Kidney tubule cell (primary cell): ENCODE measurements at regions not wholly inside any gene's neighbourhood (a gene's known extent, or its start where the extent isn't known, plus 50 kb on each side); places are given as distances from the start of the nearest gene placed in this dataset.

Source experiments
- DNase-seq: peaks from one replicate; pipeline ENCODE4 v3.0.0-alpha.2; 2018; ENCODE audit warnings: low spot score

DNA sequence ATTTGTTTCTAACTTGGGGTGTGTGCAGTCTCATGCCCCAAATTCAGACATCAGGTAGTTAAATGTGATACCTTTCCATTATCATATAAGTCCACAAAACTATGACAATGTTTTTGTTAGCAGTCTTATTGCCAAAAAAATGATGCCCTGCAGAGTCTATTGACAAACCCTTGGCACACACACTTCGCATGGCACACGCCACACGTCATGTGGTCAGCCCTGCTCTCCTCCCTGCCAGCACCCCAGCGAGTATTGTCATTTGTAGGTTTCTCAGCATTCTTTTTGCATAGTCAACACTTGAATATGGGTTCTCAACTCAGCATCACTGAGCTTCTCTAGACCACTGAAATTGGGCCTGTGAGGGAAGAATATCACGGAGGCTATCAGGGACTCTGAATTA lies 356.0 kb downstream of the INHBA start:
- no peak for DNase-seq

- no peak for DNase-seq
These were observed 362.8 kb downstream of the INHBA start for GRCh38 chr7:41339913-41340676.

GRCh38 chr7:41336981-41337380 lies 365.9 kb downstream of the INHBA start:
- DNase-seq: no peak

DNA sequence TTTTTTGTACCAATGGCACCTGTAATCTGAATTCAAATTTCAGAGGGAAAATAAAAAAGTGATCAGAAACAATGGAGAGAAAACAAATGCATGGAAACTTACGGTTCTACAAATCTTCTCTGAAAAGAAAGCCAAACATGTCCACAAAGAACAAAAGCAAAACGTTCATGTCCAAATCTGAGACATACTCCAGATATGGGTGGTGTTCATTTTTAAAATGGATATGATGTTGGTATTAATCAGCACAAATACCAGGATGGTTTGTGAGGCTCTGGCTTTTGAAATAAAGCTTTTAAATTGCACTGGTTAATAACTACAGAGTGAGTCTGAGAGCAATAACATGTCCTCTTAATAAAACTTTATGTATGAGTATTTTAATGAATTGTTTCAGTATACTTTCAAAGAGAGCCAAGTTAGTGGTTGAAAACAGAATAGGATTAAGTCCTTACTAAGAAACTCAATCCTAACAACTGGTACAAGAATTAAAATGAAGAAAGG lies 366.4 kb downstream of the INHBA start:
- no peak for DNase-seq

DNA sequence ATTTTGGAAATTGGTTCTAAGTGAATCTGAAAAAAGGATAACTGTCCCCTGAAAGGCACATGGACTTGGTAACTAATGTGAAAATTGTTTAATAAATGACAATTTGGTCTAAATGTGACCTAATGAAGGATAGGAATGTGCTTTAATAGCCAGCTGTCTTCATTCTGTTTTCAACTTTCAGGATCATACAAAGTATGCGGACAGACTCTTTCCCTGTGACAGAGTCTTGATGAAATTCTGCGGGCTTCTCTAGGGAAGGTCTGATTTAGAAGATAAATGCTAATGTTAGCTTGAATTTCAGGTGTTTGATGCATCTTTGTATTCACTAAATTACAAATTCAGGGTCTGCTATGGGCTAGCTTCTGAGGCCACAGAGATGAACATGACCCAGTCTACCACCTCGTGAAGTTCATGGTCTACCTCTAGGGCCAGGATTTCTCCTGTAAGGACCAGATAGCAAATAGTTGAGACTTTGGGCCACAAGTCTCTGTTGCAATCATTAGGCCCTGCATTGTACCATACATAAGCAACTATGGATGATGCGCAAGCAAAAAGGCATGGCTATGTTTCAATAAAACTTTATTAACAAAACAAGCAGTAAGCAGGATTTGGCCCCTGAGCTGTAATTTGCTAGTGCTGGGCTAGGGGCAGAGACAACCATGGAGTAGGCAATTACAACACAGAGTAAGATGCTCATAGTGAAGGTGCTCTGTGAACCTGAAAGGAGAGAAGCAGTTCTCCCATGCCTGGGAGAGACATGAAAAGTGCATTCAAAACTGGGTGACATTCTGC lies 368.6 kb downstream of the INHBA start:
- no peak for DNase-seq

- DNase-seq: peak; percentile 26
These were observed 369.4 kb downstream of the INHBA start for GRCh38 chr7:41333511-41333910.

GRCh38 chr7:41331194-41331593 lies 371.7 kb downstream of the INHBA start:
- no peak for DNase-seq

DNA sequence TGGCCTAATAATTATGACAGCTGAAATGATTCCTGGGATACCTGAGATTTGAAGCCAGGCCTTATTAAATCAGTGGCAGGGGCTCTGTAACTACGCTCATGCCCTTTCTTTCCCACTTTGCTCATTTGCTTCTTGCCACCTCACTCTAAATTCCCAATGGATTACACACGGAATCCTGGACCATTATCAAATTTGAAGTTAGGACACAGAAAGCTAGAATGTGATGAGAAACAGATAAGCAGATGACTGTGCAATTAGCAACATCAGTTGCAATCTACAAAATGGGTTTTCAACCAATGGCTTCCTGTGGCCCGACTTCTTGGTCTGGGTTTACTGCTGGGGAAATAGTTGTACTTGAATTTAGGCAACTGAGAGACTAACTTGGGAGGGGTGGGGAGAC lies 374.3 kb downstream of the INHBA start:
- no peak for DNase-seq

- DNase-seq: no peak
These were observed 374.8 kb downstream of the INHBA start for GRCh38 chr7:41328131-41328530.

DNA sequence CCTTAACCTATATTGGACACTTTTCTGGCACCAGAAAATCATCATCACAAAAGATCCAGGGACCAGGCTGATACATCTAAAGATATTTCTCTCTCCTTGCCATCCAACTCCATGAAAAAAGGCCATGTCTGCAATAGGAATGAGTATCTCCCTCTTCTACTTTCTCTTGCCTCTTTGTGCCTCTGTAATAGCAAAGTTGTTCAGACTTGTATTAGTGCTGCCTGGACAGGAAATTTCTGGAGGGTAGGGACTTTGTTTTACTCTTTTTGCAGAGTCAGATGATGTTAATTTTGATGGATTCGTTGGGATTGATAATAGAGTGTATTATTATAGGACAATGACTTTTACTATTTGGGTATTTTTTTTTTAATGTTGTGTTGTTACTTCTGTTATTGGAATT lies 376.3 kb downstream of the INHBA start:
- DNase-seq: no peak

GRCh38 chr7:41323806-41324205 lies 379.1 kb downstream of the INHBA start:
- peak; percentile 19 for DNase-seq

DNA sequence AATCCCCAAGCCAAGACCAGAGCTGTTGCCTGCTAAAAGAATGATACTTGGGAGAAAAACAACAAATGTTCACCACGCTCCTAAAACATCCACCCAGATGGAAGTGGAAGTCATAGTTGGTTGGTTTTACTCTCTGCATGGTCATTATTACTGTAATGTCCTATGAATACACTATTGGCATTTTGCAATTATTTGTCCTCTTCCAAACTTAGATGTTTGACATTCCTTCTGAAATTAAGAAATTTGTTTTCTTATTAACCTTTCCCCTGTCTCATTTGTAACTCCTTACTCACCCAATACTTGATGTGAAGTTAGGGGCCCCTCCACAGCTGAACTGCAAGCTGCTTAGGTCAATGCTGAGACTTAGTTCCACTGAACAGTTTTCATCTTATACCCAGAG lies 383.3 kb downstream of the INHBA start:
- no peak for DNase-seq

GRCh38 chr7:41316410-41316809 lies 386.5 kb downstream of the INHBA start:
- DNase-seq: no peak

- DNase-seq: no peak
These were observed 387.1 kb downstream of the INHBA start for GRCh38 chr7:41315764-41316163.

GRCh38 chr7:41313171-41313570 lies 389.7 kb downstream of the INHBA start:
- DNase-seq: no peak

GRCh38 chr7:41312235-41312634 lies 390.7 kb downstream of the INHBA start:
- no peak for DNase-seq

DNA sequence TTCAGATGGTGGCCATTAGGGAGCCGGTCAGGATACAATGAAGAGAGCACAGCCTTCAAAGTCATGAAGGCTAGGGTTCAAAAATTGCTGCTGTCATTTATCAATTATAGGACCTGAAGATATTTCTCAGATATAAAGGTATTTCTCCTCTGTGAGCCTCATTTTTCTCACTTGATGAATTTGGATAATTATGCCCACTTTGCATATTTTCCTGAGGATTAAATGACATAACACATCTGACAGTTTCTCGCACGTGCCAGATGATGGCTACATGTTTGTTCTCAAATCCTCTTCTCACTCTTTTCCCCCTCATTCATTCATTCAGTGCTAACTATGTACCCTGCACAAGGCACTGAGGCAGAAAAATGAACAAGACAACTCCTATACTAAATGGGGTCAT lies 391.6 kb downstream of the INHBA start:
- no peak for DNase-seq

DNA sequence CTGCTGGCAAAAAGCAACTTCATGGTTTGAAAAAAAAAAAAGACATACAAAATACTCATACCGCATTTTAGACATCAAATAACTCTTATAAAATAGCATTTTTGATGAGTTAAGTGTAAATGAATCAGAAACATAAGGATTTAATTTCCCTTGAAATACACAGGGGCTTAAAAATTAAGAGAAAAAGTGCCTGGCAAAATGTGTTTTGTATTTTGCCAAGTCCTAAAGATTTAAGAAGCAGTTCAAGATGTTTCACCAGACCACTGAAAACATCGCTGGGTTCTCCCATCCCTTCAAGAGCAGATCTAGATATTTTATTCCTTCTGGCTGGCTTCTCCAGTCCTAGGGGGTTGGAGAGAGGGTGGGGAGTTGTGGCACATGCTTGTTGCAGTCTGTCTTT lies 396.4 kb downstream of the INHBA start:
- no peak for DNase-seq

DNA sequence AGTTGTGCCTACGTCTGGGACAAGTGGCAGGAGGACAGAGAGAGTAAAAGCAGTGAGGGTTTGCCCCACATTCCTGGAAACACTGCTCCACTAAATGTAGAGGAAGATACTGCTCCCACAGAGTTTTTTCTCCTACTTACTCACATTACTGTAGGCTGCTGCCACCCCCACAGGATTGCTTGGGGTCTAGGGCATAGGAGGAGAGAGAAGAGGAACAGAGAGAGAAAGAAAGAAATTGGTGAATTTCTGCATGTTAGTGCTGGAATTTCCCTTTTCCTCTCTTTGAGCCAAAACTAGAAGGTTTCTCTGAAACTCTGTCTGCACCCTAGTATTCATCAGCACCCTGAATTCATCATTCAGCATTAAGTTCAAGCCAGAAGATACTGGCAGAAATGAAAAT lies 397.9 kb downstream of the INHBA start:
- DNase-seq: no peak

- DNase-seq: no peak
These were observed 399.2 kb downstream of the INHBA start for GRCh38 chr7:41303709-41304108.

DNA sequence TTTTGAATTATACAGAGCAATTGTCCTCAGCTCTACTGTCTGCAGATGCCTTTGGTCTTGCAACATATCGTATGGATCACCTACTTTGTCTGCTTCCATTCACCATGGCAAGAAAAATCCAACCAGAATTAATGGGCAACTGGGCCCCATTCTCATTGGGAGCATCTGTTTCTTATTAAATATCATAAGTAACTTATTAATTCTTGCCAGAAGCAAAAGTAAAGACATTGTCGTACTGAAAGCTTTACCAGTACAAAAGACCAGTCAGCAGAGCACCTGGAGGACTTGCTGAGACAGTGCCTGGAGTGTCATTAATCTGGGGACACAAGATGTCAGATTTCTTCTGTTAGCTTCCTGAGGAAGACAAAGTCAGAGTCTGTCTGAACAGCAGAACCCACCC lies 404.5 kb downstream of the INHBA start:
- DNase-seq: peak; percentile 48

DNA sequence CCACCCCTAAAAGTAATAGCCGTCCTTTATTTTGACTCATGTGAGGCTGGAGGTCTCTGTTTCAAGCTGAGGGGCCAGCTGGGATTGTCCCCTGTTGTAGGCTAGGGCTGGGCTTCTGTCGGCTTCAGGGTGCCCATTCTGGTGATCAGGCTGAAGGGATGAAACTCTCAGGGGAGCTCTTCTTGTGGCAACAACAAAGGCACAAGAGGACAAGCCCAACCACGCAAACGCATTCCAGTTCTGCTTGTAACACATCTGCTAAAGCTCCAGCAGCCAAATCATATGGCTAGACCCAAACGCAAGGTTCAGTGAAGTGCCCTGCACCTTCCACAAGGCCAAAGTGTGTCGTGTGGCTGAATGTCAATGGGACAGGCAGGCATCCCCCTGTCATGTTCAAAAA lies 405.7 kb downstream of the INHBA start:
- DNase-seq: no peak

- DNase-seq: no peak
These were observed 407.5 kb downstream of the INHBA start for GRCh38 chr7:41295455-41295815.
